ENCODE measurements at regions not wholly inside any gene's neighbourhood (a gene's known extent, or its start where the extent isn't known, plus 50 kb on each side); places are given as distances from the start of the nearest gene placed in this dataset.

- DNase-seq, result no peak
- Mint-ChIP-seq H3K27ac (no peak overlapping the region), H3K36me3 (ENCODE audit: insufficient read depth) (no peaks in the 10 kb centered on the region), H3K4me1 (ENCODE audit: low read depth in 2 of 2) (no peaks in the 10 kb centered on the region), H3K4me3 (no peak overlapping the region), H3K9me3 (no peaks in the 10 kb centered on the region), H3K27me3 (peaks cover 0 to 12% of the 10 kb centered on the region in 2 donors)
- no peak for ATAC-seq (replicated peaks)
These were observed 98.1 kb downstream of the HS1BP3 start for GRCh38 chr2:20552847-20553246.

GRCh38 chr2:20553580-20553979, 97.3 kb downstream of the HS1BP3 start:
- no peak for ATAC-seq (replicated peaks)
- no peaks in the 10 kb centered on the region for H3K9me3 Mint-ChIP-seq
- no peaks in the 10 kb centered on the region for H3K36me3 Mint-ChIP-seq (ENCODE audit: insufficient read depth)

GRCh38 chr2:20555954-20556353, 94.9 kb downstream of the HS1BP3 start:
- H3K4me1 Mint-ChIP-seq (ENCODE audit: low read depth in 2 of 2), result no peaks in the 10 kb centered on the region
- DNase-seq, result no peak
- H3K27ac Mint-ChIP-seq, result no peak overlapping the region
- no peak for ATAC-seq (replicated peaks)
- no peaks in the 10 kb centered on the region for H3K36me3 Mint-ChIP-seq (ENCODE audit: insufficient read depth)
- peaks cover 5 to 39% of the 10 kb centered on the region in 2 donors for H3K27me3 Mint-ChIP-seq
- no peak overlapping the region for H3K4me3 Mint-ChIP-seq
- H3K9me3 Mint-ChIP-seq, result no peaks in the 10 kb centered on the region

More at GRCh38 chr2:20553580-20553979, 97.3 kb downstream of the HS1BP3 start:
- Mint-ChIP-seq H3K27me3 (peaks cover 5 to 19% of the 10 kb centered on the region in 2 donors), H3K4me1 (ENCODE audit: low read depth in 2 of 2) (no peaks in the 10 kb centered on the region), H3K4me3 (no peak overlapping the region), H3K27ac (no peak overlapping the region)
- no peak for DNase-seq

GRCh38 chr2:20556756-20557155, 94.1 kb downstream of the HS1BP3 start:
- no peak overlapping the region for H3K4me3 Mint-ChIP-seq
- H3K27ac Mint-ChIP-seq, result no peak overlapping the region
- ATAC-seq (replicated peaks) (no peak), DNase-seq (no peak)
- peaks cover 11 to 47% of the 10 kb centered on the region in 2 donors for H3K27me3 Mint-ChIP-seq
- H3K9me3 Mint-ChIP-seq, result no peaks in the 10 kb centered on the region
- no peaks in the 10 kb centered on the region for H3K36me3 Mint-ChIP-seq (ENCODE audit: insufficient read depth)
- H3K4me1 Mint-ChIP-seq (ENCODE audit: low read depth in 2 of 2), result no peaks in the 10 kb centered on the region

GRCh38 chr2:20557226-20557625, 93.7 kb downstream of the HS1BP3 start:
- Mint-ChIP-seq H3K4me3 (no peak overlapping the region), H3K4me1 (ENCODE audit: low read depth in 2 of 2) (no peaks in the 10 kb centered on the region), H3K27ac (no peak overlapping the region), H3K36me3 (ENCODE audit: insufficient read depth) (no peaks in the 10 kb centered on the region), H3K27me3 (peaks cover 12 to 51% of the 10 kb centered on the region in 2 donors), H3K9me3 (no peaks in the 10 kb centered on the region)
- ATAC-seq (replicated peaks), result no peak
- no peak for DNase-seq

- Mint-ChIP-seq H3K27me3 (peaks cover 13 to 54% of the 10 kb centered on the region in 2 donors), H3K4me3 (no peak overlapping the region), H3K9me3 (no peaks in the 10 kb centered on the region), H3K27ac (no peak overlapping the region), H3K36me3 (ENCODE audit: insufficient read depth) (no peaks in the 10 kb centered on the region), H3K4me1 (ENCODE audit: low read depth in 2 of 2) (no peaks in the 10 kb centered on the region)
- DNase-seq (no peak), ATAC-seq (replicated peaks) (no peak)
These were observed 93.3 kb downstream of the HS1BP3 start for GRCh38 chr2:20557635-20558034.

GRCh38 chr2:20558391-20559150, 92.3 kb downstream of the HS1BP3 start:
- DNase-seq, result no peak
- H3K9me3 Mint-ChIP-seq, result no peaks in the 10 kb centered on the region
- no peak for ATAC-seq (replicated peaks)
- H3K36me3 Mint-ChIP-seq (ENCODE audit: insufficient read depth), result no peaks in the 10 kb centered on the region
- H3K4me3 Mint-ChIP-seq, result no peak overlapping the region
- H3K27me3 Mint-ChIP-seq, result peaks cover 18 to 61% of the 10 kb centered on the region in 2 donors
- H3K4me1 Mint-ChIP-seq (ENCODE audit: low read depth in 2 of 2), result no peaks in the 10 kb centered on the region
- no peak overlapping the region for H3K27ac Mint-ChIP-seq

GRCh38 chr2:20559277-20559676, 91.6 kb downstream of the HS1BP3 start:
- Mint-ChIP-seq H3K4me1 (ENCODE audit: low read depth in 2 of 2) (no peaks in the 10 kb centered on the region), H3K9me3 (no peaks in the 10 kb centered on the region), H3K27ac (no peak overlapping the region), H3K27me3 (peaks cover 18 to 61% of the 10 kb centered on the region in 2 donors), H3K36me3 (ENCODE audit: insufficient read depth) (no peaks in the 10 kb centered on the region), H3K4me3 (no peak overlapping the region)
- ATAC-seq (replicated peaks) (no peak), DNase-seq (no peak)

GRCh38 chr2:20560011-20560410, 90.9 kb downstream of the HS1BP3 start:
- no peak for ATAC-seq (replicated peaks)

GRCh38 chr2:20560891-20561636, 89.8 kb downstream of the HS1BP3 start:
- no peak overlapping the region for H3K27ac Mint-ChIP-seq
- ATAC-seq (replicated peaks) (no peak), DNase-seq (no peak)
- peaks cover 18 to 75% of the 10 kb centered on the region in 2 donors for H3K27me3 Mint-ChIP-seq
- H3K4me1 Mint-ChIP-seq (ENCODE audit: low read depth in 2 of 2), result no peaks in the 10 kb centered on the region
- no peaks in the 10 kb centered on the region for H3K36me3 Mint-ChIP-seq (ENCODE audit: insufficient read depth)
- H3K9me3 Mint-ChIP-seq, result no peaks in the 10 kb centered on the region
- H3K4me3 Mint-ChIP-seq, result no peak overlapping the region

More at GRCh38 chr2:20560011-20560410, 90.9 kb downstream of the HS1BP3 start:
- Mint-ChIP-seq H3K4me1 (ENCODE audit: low read depth in 2 of 2) (no peaks in the 10 kb centered on the region), H3K27ac (no peak overlapping the region), H3K27me3 (peaks cover 18 to 65% of the 10 kb centered on the region in 2 donors), H3K4me3 (no peak overlapping the region), H3K9me3 (no peaks in the 10 kb centered on the region), H3K36me3 (ENCODE audit: insufficient read depth) (no peaks in the 10 kb centered on the region)
- DNase-seq, result no peak

- ATAC-seq (replicated peaks) (no peak), DNase-seq (no peak)
- H3K27ac Mint-ChIP-seq, result no peak overlapping the region
- peaks cover 21 to 81% of the 10 kb centered on the region in 2 donors for H3K27me3 Mint-ChIP-seq
- H3K36me3 Mint-ChIP-seq (ENCODE audit: insufficient read depth), result no peaks in the 10 kb centered on the region
- H3K4me1 Mint-ChIP-seq (ENCODE audit: low read depth in 2 of 2), result no peaks in the 10 kb centered on the region
- H3K4me3 Mint-ChIP-seq, result no peak overlapping the region
- no peaks in the 10 kb centered on the region for H3K9me3 Mint-ChIP-seq
These were observed 89.1 kb downstream of the HS1BP3 start for GRCh38 chr2:20561637-20562454.

- ATAC-seq (replicated peaks) (no peak), DNase-seq (no peak)
- H3K27ac Mint-ChIP-seq, result no peak overlapping the region
These were observed 88.2 kb downstream of the HS1BP3 start for GRCh38 chr2:20562540-20563225.

GRCh38 chr2:20563251-20563650, 87.6 kb downstream of the HS1BP3 start:
- no peak for DNase-seq
- Mint-ChIP-seq H3K27ac (no peak overlapping the region), H3K27me3 (peaks cover 23 to 73% of the 10 kb centered on the region in 2 donors), H3K4me3 (no peak overlapping the region), H3K36me3 (ENCODE audit: insufficient read depth) (peaks cover under 1% of the 10 kb centered on the region), H3K4me1 (ENCODE audit: low read depth in 2 of 2) (peaks cover 0 to 2% of the 10 kb centered on the region in 2 donors), H3K9me3 (no peaks in the 10 kb centered on the region)
- no peak for ATAC-seq (replicated peaks)

More at GRCh38 chr2:20562540-20563225, 88.2 kb downstream of the HS1BP3 start:
- peaks cover 24 to 78% of the 10 kb centered on the region in 2 donors for H3K27me3 Mint-ChIP-seq
- H3K36me3 Mint-ChIP-seq (ENCODE audit: insufficient read depth), result no peaks in the 10 kb centered on the region
- H3K4me3 Mint-ChIP-seq, result no peak overlapping the region
- no peaks in the 10 kb centered on the region for H3K9me3 Mint-ChIP-seq
- no peaks in the 10 kb centered on the region for H3K4me1 Mint-ChIP-seq (ENCODE audit: low read depth in 2 of 2)
